ENCODE measurements at regions not wholly inside any gene's neighbourhood (a gene's known extent, or its start where the extent isn't known, plus 50 kb on each side); places are given as distances from the start of the nearest gene placed in this dataset.
"Not testable (repeated sequence)": the region's sequence is repeated elsewhere in the genome, so short reads cannot be mapped to it uniquely, and the experiment has no call there.

DNA sequence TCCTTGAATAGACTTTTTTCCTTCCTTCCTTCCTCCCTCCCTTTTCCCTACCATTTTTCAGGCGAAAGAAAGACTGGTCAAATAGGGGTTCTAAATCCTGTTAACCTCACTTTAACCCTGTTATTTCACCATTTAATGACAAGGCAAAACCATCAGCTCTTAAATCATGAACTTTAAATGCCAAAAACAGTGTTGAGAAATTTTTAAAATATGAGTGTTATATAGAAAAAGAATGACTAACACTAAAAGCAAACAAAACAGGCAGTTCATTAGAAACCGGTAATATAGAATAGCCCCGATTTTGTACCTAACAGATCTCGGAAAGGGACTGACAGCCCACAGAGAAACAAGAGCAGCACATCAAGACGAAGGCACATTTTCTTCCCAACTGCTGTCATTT lies 57.4 kb upstream of the CEP85L start:
- Mint-ChIP-seq H3K4me1 (peaks cover 73% of the 10 kb centered on the region), H3K4me3 (peak overlapping the region; percentile 97 to 99), H3K27ac (peak overlapping the region; percentile 97 to 98), H3K9me3 (no peaks in the 10 kb centered on the region), H3K27me3 (no peaks in the 10 kb centered on the region)
- DNase-seq (no peak), ATAC-seq (no peak)

DNA sequence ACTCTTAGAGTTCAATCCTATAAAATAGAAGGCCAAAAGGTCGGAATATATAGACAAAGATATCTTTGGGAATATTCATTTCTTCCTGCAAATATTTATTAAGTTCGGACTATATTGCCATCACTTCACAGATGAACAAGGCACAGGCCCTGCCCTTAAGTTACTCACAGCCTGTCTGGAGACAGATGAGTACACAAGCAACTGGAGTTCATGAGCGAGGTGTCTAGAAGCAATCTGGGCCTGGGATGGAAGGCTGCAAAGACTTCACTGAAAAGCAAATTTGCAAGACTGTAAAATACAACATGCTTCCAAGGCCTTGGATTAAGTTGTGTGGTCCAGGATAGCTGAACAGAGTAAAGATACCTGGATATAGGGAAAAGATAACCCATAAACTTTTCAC lies 56.7 kb upstream of the CEP85L start:
- no peaks in the 10 kb centered on the region for H3K9me3 Mint-ChIP-seq
- ATAC-seq, result no peak
- peaks cover 66% of the 10 kb centered on the region for H3K4me1 Mint-ChIP-seq
- H3K4me3 Mint-ChIP-seq, result peak overlapping the region; percentile 97 to 99
- H3K27me3 Mint-ChIP-seq, result no peaks in the 10 kb centered on the region
- no peak for DNase-seq
- peak overlapping the region; percentile 9 to 97 for H3K27ac Mint-ChIP-seq

DNA sequence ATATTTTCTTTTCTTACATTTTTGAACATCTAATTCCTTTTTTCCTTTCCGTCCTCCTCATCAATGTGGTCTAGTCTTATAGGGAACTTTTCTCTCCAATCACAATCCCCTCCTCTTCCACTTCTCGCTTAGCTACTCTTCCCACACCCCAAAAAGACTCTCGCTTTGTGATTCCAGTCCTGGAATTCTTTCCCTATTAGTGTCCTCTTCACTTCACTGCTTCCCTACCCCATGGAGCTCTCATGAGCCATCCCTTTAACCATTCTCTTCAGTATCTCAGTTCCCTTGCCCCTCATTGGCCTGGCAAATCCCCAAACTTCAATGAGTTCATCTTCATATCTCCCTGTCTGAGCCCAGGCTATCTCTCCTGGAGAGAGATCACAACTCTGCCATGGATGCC lies 55.3 kb upstream of the CEP85L start:
- Mint-ChIP-seq H3K4me3 (peak overlapping the region; percentile 97 to 99), H3K9me3 (peaks cover under 1% of the 10 kb centered on the region in 2 donors), H3K27me3 (no peaks in the 10 kb centered on the region), H3K27ac (peak overlapping the region; percentile 5 to 70), H3K4me1 (peaks cover 67% of the 10 kb centered on the region)
- DNase-seq (no peak), ATAC-seq (no peak)

DNA sequence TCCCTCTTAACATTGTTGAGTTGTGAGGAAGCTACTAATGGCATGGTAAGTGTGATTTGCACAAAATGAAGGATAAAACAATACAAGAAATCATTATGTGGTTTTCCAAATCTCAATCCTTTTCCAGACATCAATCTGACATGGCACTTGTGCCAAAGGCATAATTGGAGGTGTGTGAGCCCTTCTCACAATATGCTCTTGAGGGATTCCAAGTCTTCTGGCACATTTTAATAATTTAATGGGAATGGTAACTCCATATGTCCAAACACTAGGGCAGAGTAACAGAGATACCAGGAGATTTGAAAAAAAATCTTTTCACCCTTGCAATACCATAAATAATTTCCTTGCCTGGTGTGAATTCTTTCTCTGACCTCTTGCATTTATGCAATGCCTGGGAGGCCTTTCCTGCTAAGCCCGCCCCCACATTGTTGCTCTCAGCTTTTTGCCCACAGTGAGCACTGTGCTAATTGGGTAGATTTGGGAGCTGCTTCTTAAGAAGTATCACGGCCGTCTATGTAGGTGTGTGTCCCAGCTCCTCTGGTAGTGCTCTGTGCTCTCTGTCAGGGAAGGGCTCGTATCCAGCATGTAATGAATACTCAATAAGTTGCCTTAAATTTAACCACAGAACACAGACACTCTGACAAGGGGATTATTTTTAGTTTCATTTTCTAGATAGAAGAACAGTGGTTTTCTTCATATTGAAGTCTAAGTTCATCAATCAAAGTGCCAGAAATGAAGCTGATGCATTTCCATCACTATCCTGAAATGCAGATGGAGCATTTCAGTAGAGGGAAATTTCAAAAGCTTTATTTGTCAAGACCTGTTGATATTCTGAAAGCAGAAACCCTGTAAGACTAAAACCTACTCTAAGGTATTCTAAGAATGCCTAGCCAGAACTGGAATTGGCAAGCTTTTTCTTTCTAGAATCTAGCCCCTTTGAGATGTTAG lies 54.4 kb upstream of the CEP85L start:
- Mint-ChIP-seq H3K27ac (peak overlapping the region; percentile 24 to 90), H3K9me3 (peaks cover 5 to 6% of the 10 kb centered on the region in 2 donors), H3K4me3 (peak overlapping the region; percentile 97 to 99), H3K4me1 (peaks cover 67% of the 10 kb centered on the region), H3K27me3 (no peaks in the 10 kb centered on the region)
- ATAC-seq (peak; percentile 48), DNase-seq (peak in 1 of 2 donors; percentile 33)

DNA sequence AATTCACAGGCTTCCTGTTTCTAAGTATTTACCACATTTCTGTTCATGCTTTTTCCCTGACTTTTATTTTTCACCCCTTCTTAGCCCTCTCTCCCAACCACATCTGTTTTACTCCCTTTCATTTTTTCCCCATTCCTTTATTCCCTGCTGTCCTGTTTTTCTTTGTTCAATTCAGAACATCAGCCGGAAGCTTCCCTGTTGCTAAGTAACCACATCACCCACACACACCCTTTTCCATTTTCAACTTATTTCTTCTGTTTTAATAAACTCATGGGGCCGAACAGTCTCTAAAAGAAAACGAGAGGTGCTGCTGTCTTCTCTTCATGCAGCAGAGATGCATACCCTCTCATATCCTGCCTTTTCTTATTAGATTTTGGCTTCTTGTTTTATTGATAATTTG lies 53.5 kb upstream of the CEP85L start:
- DNase-seq (no peak), ATAC-seq (no peak)
- Mint-ChIP-seq H3K9me3 (peaks cover 5 to 6% of the 10 kb centered on the region in 2 donors), H3K27ac (peak overlapping the region; percentile 7 to 80), H3K27me3 (no peaks in the 10 kb centered on the region), H3K4me1 (peaks cover 70% of the 10 kb centered on the region), H3K4me3 (peak overlapping the region; percentile 97 to 99)

DNA sequence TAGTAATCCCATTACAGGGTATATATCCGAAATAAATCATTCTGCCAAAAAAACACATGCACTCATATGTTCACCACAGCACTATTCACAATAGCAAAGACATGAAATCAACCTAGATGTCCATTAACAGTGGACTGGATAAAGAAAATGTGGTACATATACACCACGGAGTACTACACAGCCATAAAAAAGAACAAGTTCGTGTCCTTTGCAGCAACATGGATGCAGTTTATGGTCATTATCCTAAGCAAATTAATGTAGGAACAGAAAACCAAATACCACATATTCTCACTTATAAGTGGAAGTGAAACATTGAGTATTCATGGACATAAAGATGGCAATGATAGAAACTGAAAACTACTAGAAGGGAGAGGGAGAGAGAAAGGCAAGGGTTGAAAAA lies 49.9 kb upstream of the CEP85L start:
- not testable (repeated sequence) for H3K27ac Mint-ChIP-seq, ATAC-seq, DNase-seq, H3K27me3 Mint-ChIP-seq, H3K9me3 Mint-ChIP-seq, H3K4me3 Mint-ChIP-seq
- H3K4me1 Mint-ChIP-seq, result peaks cover 82% of the 10 kb centered on the region

Data from stimulated activated naive CD8-positive, alpha-beta T cell treated with anti-CD3 and anti-CD28 coated beads, Interleukin-15, amount 100 ng/mL, for 72 hours (primary cell).